ENCODE measurements at regions not wholly inside any gene's neighbourhood (a gene's known extent, or its start where the extent isn't known, plus 50 kb on each side); places are given as distances from the start of the nearest gene placed in this dataset.

DNA sequence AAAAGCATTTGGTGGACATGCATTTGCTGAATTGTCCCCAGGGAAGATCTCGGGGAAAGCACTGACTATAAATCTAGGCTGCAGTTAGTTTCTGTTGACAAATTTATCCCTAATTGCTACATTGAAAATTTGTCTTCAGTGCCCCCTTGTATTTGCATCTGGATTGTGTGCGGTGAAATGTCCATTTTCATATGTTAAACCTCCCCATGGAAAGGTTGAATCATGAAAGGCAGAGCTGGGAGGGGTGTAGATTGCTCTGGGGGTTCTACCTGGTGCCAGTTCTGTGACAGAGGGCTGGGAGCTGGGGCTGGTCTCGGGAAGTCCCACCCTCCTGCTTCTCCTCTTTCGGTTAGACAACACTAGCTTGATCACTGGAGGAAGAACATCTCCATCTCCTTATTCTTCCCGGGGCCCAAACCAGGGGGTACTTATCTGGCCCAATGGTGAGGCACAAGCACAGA is 101.9 kb downstream of the GADD45G start:
- H3K4me1 ChIP-seq, result peaks cover 5% of the 10 kb centered on the region
- WGBS, 2 donors, result 41 to 48% methylated on average over 5 of the region's 5 CpGs
- no peak for DNase-seq
- H3K27ac ChIP-seq, result no peak overlapping the region
- no peaks in the 10 kb centered on the region for H3K36me3 ChIP-seq (ENCODE audit: low read depth, missing control alignments)
- no peaks in the 10 kb centered on the region for H3K9me3 ChIP-seq
- TF ChIP-seq POLR2A (IDR thresholded peaks at IDR 0.05), result no peak
- TF ChIP-seq, protein P1, sequence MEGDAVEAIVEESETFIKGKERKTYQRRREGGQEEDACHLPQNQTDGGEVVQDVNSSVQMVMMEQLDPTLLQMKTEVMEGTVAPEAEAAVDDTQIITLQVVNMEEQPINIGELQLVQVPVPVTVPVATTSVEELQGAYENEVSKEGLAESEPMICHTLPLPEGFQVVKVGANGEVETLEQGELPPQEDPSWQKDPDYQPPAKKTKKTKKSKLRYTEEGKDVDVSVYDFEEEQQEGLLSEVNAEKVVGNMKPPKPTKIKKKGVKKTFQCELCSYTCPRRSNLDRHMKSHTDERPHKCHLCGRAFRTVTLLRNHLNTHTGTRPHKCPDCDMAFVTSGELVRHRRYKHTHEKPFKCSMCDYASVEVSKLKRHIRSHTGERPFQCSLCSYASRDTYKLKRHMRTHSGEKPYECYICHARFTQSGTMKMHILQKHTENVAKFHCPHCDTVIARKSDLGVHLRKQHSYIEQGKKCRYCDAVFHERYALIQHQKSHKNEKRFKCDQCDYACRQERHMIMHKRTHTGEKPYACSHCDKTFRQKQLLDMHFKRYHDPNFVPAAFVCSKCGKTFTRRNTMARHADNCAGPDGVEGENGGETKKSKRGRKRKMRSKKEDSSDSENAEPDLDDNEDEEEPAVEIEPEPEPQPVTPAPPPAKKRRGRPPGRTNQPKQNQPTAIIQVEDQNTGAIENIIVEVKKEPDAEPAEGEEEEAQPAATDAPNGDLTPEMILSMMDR (IDR thresholded peaks at IDR 0.05), result no peak
- H3K4me3 ChIP-seq, result no peak overlapping the region
- intact Hi-C loops (cut with DNase I; ENCODE audit: low total_unique reads), result no loop called here
- H3K27me3 ChIP-seq, result no peaks in the 10 kb centered on the region

DNA sequence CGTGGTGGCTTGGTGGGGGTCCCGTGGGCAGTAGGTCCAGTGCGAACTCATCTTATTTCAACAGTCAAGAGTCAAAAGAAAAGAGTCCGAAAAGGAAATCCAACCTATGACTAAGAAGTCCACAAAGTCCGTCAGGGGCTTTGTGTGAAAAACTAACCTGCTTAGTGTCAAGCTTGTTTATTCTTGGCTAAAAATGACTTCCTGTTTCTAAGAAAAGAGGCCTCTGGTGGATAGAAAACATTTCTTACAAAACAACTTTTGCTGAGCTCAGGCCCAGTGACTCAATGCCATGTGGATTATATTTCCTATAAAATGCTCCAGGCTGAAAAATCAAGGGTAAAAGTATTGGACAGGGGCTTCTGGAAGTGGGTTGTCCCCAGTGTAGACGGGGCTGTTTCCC is 105.9 kb downstream of the GADD45G start:
- Histone ChIP-seq H3K27ac (no peak overlapping the region), H3K4me3 (no peak overlapping the region), H3K36me3 (ENCODE audit: low read depth, missing control alignments) (no peaks in the 10 kb centered on the region), H3K4me1 (peaks cover 5% of the 10 kb centered on the region), H3K27me3 (no peaks in the 10 kb centered on the region), H3K9me3 (no peaks in the 10 kb centered on the region)
- TF ChIP-seq, protein P1 (IDR thresholded peaks at IDR 0.05), result no peak
- TF ChIP-seq POLR2A (IDR thresholded peaks at IDR 0.05), result no peak
- intact Hi-C loops (cut with DNase I; ENCODE audit: low total_unique reads), result no loop called here
- 66 to 69% methylated on average over 4 to 6 of the region's 6 CpGs for WGBS, 2 donors
- peak; percentile 38 for DNase-seq

DNA sequence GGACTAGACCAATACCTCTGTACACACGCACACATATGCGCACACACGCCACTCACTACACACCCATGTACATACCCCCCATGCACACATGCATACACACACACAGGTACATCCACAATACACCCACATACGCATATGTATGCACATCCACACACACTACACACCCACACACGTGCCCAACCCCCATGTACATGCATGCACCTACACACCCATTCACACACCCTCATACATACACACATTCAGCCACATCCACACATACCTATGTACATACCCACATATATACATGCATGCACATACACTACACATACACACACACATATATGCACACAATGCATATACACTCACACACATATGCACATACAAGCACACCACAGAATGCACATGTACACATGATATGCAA is 107.1 kb downstream of the GADD45G start:
- no peaks in the 10 kb centered on the region for H3K36me3 ChIP-seq (ENCODE audit: low read depth, missing control alignments)
- peaks cover 5% of the 10 kb centered on the region for H3K4me1 ChIP-seq
- no peaks in the 10 kb centered on the region for H3K27me3 ChIP-seq
- H3K9me3 ChIP-seq, result no peaks in the 10 kb centered on the region
- whole genome bisulfite sequencing, 2 donors, result 40 to 72% methylated on average over 5 of the region's 5 CpGs
- TF ChIP-seq POLR2A (IDR thresholded peaks at IDR 0.05), result no peak
- TF ChIP-seq, protein P1 (IDR thresholded peaks at IDR 0.05), result no peak
- no peak overlapping the region for H3K27ac ChIP-seq
- H3K4me3 ChIP-seq, result no peak overlapping the region
- no peak for DNase-seq
- intact Hi-C loops (cut with DNase I; ENCODE audit: low total_unique reads), result no loop called here

DNA sequence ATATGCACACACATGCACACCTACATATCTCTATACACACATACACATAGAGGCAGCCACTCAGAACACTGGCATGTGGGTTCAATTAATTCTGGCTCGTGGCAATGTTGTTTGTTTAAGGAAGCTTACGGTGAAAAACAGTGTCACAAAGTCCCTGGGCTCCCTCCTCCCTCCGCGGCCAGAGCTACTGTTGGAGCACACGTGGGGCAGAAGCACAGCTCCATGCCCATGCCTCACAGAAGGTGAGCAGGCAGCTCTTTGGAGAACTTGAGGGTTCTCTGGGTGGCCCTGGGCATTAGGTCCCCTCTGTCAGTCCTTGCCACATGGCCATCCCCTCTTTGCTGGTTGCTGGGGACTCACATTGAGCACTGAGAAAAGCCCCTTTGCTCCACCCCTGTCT is 107.5 kb downstream of the GADD45G start:
- WGBS, 2 donors, result 89 to 91% methylated on average over 5 of the region's 5 CpGs
- no peak overlapping the region for H3K4me3 ChIP-seq
- no peaks in the 10 kb centered on the region for H3K9me3 ChIP-seq
- H3K27me3 ChIP-seq, result no peaks in the 10 kb centered on the region
- intact Hi-C loops (cut with DNase I; ENCODE audit: low total_unique reads), result no loop called here
- no peak for DNase-seq
- no peaks in the 10 kb centered on the region for H3K36me3 ChIP-seq (ENCODE audit: low read depth, missing control alignments)
- H3K4me1 ChIP-seq, result peaks cover 5% of the 10 kb centered on the region
- TF ChIP-seq POLR2A (IDR thresholded peaks at IDR 0.05), result no peak
- TF ChIP-seq, protein P1 (IDR thresholded peaks at IDR 0.05), result no peak
- H3K27ac ChIP-seq, result no peak overlapping the region

DNA sequence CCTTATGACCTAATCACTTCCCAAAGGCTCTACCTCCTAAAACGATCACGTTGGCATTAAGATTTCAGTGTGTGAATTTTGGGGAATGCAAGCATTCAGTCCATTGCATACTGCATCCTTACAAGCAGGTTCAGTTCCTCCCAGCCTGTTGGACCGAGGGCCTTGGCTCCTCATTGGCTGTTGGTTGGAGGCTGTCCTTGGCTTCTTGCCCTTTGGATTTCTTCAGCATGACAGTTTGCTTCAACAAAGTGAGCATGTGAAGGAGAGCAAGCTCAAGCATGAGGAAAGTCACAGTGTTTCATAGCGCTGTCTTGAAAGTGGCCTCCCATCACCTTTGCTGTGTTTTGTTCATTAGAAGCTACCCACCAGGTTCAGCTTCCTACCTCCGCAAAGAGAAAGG is 109.5 kb downstream of the GADD45G start:
- 62 to 67% methylated on average over 5 of the region's 5 CpGs for WGBS, 2 donors
- no peak for TF ChIP-seq POLR2A (IDR thresholded peaks at IDR 0.05)
- TF ChIP-seq, protein P1 (IDR thresholded peaks at IDR 0.05), result no peak
- intact Hi-C loops (cut with DNase I; ENCODE audit: low total_unique reads), result no loop called here

More for the DNA sequence above, 109.5 kb downstream of the GADD45G start:
- H3K4me1 ChIP-seq, result peaks cover 5% of the 10 kb centered on the region
- no peak overlapping the region for H3K4me3 ChIP-seq
- H3K27me3 ChIP-seq, result no peaks in the 10 kb centered on the region
- no peaks in the 10 kb centered on the region for H3K36me3 ChIP-seq (ENCODE audit: low read depth, missing control alignments)
- peak; percentile 55 for DNase-seq
- H3K9me3 ChIP-seq, result no peaks in the 10 kb centered on the region
- H3K27ac ChIP-seq, result no peak overlapping the region

Data from testis (tissue), 2 donors.